Peyer's patch (tissue), 4 donors: ENCODE measurements at regions not wholly inside any gene's neighbourhood (a gene's known extent, or its start where the extent isn't known, plus 50 kb on each side); places are given as distances from the start of the nearest gene placed in this dataset.

Source experiments
- CTCF ChIP-seq, 6 experiments: fragments of 450-650 bp in 4 of 6; fragments of 200-600 bp in 2 of 6; sonication (generic) in 1 of 6; IDR thresholded peaks; one replicate each; pipeline ENCODE4 v1.5.1; 2017 to 2019; ENCODE audit warnings: antibody characterized with exemption in 6 of 6, mild to moderate bottlenecking in 3 of 6, moderate library complexity in 1 of 6
- POLR2A ChIP-seq, 2 donors: fragments of 450-650 bp; IDR thresholded peaks; one replicate each; pipeline ENCODE4 v1.5.1; 2017; ENCODE audit warnings: antibody characterized with exemption in 2 of 2, mild to moderate bottlenecking in 2 of 2, moderate library complexity in 2 of 2

GRCh38 chr20:40633123-40633850 is 55.7 kb downstream of the MAFB start:
- no peak for TF ChIP-seq CTCF (IDR thresholded peaks at IDR 0.05)
- TF ChIP-seq POLR2A (IDR thresholded peaks at IDR 0.05), result no peak
